Aorta (tissue), 5 donors: ENCODE measurements at regions not wholly inside any gene's neighbourhood (a gene's known extent, or its start where the extent isn't known, plus 50 kb on each side); places are given as distances from the start of the nearest gene placed in this dataset.
"Not testable (repeated sequence)": the region's sequence is repeated elsewhere in the genome, so short reads cannot be mapped to it uniquely, and the experiment has no call there.

Experiments
- ATAC-seq: fragments of 200-7000 bp; cut with Tn5 transposase; one replicate; pipeline ENCODE4 v1.9.1; 2022; ENCODE audit warnings: moderate library complexity; ENCODE audit not compliant: low FRiP score
- DNase-seq, 2 donors: peaks; one replicate each; pipeline ENCODE4 v3.0.0-alpha.2; 2020
- H3K27ac ChIP-seq, 2 donors: one replicate each; pipeline ENCODE4 v1.5.1; 2013; ENCODE audit warnings: low read length in 2 of 2, mild to moderate bottlenecking in 2 of 2, moderate library complexity in 2 of 2, control low read depth in 1 of 2, inconsistent platforms in 1 of 2, low read depth in 1 of 2
- H3K27me3 ChIP-seq, 2 donors: one replicate each; pipeline ENCODE4 v1.6.1; 2013; ENCODE audit warnings: control low read depth in 1 of 2, low read length in 1 of 2, mild to moderate bottlenecking in 1 of 2, moderate library complexity in 1 of 2; ENCODE audit not compliant: insufficient read depth in 2 of 2, control insufficient read depth in 1 of 2
- H3K36me3 ChIP-seq, 2 donors: one replicate each; pipeline ENCODE4 v1.6.1; 2013; ENCODE audit warnings: control low read depth in 1 of 2, low read length in 1 of 2, mild to moderate bottlenecking in 1 of 2; ENCODE audit not compliant: insufficient read depth in 2 of 2, control insufficient read depth in 1 of 2
- H3K4me1 ChIP-seq, 2 donors: one replicate each; pipeline ENCODE4 v1.6.1; 2013; ENCODE audit warnings: low read length in 2 of 2, control low read depth in 1 of 2, mild to moderate bottlenecking in 1 of 2, moderate library complexity in 1 of 2; ENCODE audit not compliant: insufficient read depth in 2 of 2, control insufficient read depth in 1 of 2
- H3K4me3 ChIP-seq, 2 donors: one replicate each; pipeline ENCODE4 v1.5.1; 2013; ENCODE audit warnings: low read length in 2 of 2, control low read depth in 1 of 2, mild to moderate bottlenecking in 1 of 2
- H3K9me3 ChIP-seq: one replicate; pipeline ENCODE4 v1.6.1; 2013; ENCODE audit warnings: mild to moderate bottlenecking, low read length; ENCODE audit not compliant: control insufficient read depth
- WGBS, 2 donors: extraction: QIAGEN DNeasy Blood & Tissue Kit; methylation state at CpG; one replicate each; pipeline ENCODE4 v1.1.7; 2013; 5-methylcytosine and 5-hydroxymethylcytosine counted together
- intact Hi-C, 2 donors: fragments of 100-400 bp; cut with DNase I; formaldehyde crosslinking; loops; one replicate each; pipeline versions ENCODE4 v1.14.2 to v1.15.0; 2022
- donor health status: healthy with polysubstance abuse.
- donor health status: Bipolar disorder and iron deficiency.
- donor health status: DM: no; HTN: no; CAD: no.
- donor health status: DM: no; HTN: no; CAD: no.
- donor health status: DM: yes; HTN: yes; CAD: no.

- Histone ChIP-seq H3K27me3 (peaks cover 0 to 2% of the 10 kb centered on the region in 2 donors), H3K27ac (no peak overlapping the region), H3K4me1 (peaks cover 0 to 9% of the 10 kb centered on the region in 2 donors), H3K9me3 (no peaks in the 10 kb centered on the region), H3K36me3 (no peaks in the 10 kb centered on the region), H3K4me3 (no peak overlapping the region)
- intact Hi-C loops = no loop called here
- no peak for ATAC-seq
- 84 to 88% methylated on average over 2 of the region's 2 CpGs for WGBS, 2 donors
- DNase-seq = no peak
Measured at GRCh38 chr2:49861821-49862220, 707.5 kb upstream of the FSHR start.

- Histone ChIP-seq H3K4me1 (peaks cover 0 to 9% of the 10 kb centered on the region in 2 donors), H3K27me3 (peaks cover 0 to 2% of the 10 kb centered on the region in 2 donors), H3K9me3 (no peaks in the 10 kb centered on the region), H3K4me3 (no peak overlapping the region), H3K27ac (no peak overlapping the region), H3K36me3 (no peaks in the 10 kb centered on the region)
- WGBS, 2 donors = 92 to 93% methylated on average over 2 of the region's 2 CpGs
- ATAC-seq = no peak
- DNase-seq = no peak
- intact Hi-C loops = no loop called here
Measured at GRCh38 chr2:49860834-49861233, 706.5 kb upstream of the FSHR start.

- Histone ChIP-seq H3K36me3 (no peaks in the 10 kb centered on the region), H3K4me1 (peaks cover 0 to 9% of the 10 kb centered on the region in 2 donors), H3K4me3 (no peak overlapping the region), H3K27me3 (peaks cover 0 to 2% of the 10 kb centered on the region in 2 donors), H3K9me3 (no peaks in the 10 kb centered on the region), H3K27ac (no peak overlapping the region)
- intact Hi-C loops = no loop called here
- DNase-seq = no peak
- no peak for ATAC-seq
- WGBS, 2 donors = 65 to 66% methylated on average over 2 of the region's 2 CpGs
Measured at GRCh38 chr2:49860170-49860569, 705.9 kb upstream of the FSHR start.

GRCh38 chr2:49858657-49859056 lies 704.3 kb upstream of the FSHR start:
- H3K36me3 ChIP-seq = no peaks in the 10 kb centered on the region
- no peak for DNase-seq
- 88 to 91% methylated on average over 2 of the region's 2 CpGs for WGBS, 2 donors
- H3K9me3 ChIP-seq = no peaks in the 10 kb centered on the region
- peaks cover 0 to 2% of the 10 kb centered on the region in 2 donors for H3K27me3 ChIP-seq
- H3K4me3 ChIP-seq = no peak overlapping the region
- no peak overlapping the region for H3K27ac ChIP-seq
- peaks cover 0 to 9% of the 10 kb centered on the region in 2 donors for H3K4me1 ChIP-seq
- intact Hi-C loops = no loop called here
- ATAC-seq = no peak

- Histone ChIP-seq H3K4me1 (peaks cover 0 to 6% of the 10 kb centered on the region in 2 donors), H3K27ac (no peak overlapping the region), H3K27me3 (peaks cover 0 to 2% of the 10 kb centered on the region in 2 donors), H3K4me3 (no peak overlapping the region), H3K36me3 (no peaks in the 10 kb centered on the region), H3K9me3 (no peaks in the 10 kb centered on the region)
- 89% methylated on average over 3 of the region's 3 CpGs for WGBS, 2 donors
- no peak for DNase-seq
- intact Hi-C loops = no loop called here
- no peak for ATAC-seq
Measured at GRCh38 chr2:49858113-49858490, 703.8 kb upstream of the FSHR start.

- Histone ChIP-seq H3K27me3 (peaks cover 0 to 2% of the 10 kb centered on the region in 2 donors), H3K4me1 (peaks cover 0 to under 1% of the 10 kb centered on the region in 2 donors), H3K27ac (no peak overlapping the region), H3K36me3 (no peaks in the 10 kb centered on the region), H3K9me3 (no peaks in the 10 kb centered on the region), H3K4me3 (no peak overlapping the region)
- WGBS, 2 donors = 84 to 87% methylated on average over 2 of the region's 2 CpGs
- ATAC-seq = no peak
- intact Hi-C loops = no loop called here
- DNase-seq = no peak
Measured at GRCh38 chr2:49857371-49858112, 703.2 kb upstream of the FSHR start.

- no peaks in the 10 kb centered on the region for H3K36me3 ChIP-seq
- peaks cover 2% of the 10 kb centered on the region for H3K9me3 ChIP-seq
- H3K4me1 ChIP-seq = no peaks in the 10 kb centered on the region
- no peaks in the 10 kb centered on the region for H3K27me3 ChIP-seq
- DNase-seq (no peak), ATAC-seq (no peak)
- no peak overlapping the region for H3K4me3 ChIP-seq
- intact Hi-C loops = no loop called here
- WGBS, 2 donors = 86 to 89% methylated on average over 4 of the region's 4 CpGs
- no peak overlapping the region for H3K27ac ChIP-seq
Measured at GRCh38 chr2:49845671-49846070, 691.4 kb upstream of the FSHR start.

- Histone ChIP-seq H3K27me3 (no peaks in the 10 kb centered on the region), H3K9me3 (peaks cover 2% of the 10 kb centered on the region), H3K27ac (no peak overlapping the region), H3K4me3 (no peak overlapping the region), H3K4me1 (no peaks in the 10 kb centered on the region), H3K36me3 (no peaks in the 10 kb centered on the region)
- intact Hi-C loops = no loop called here
- DNase-seq = no peak
- ATAC-seq = no peak
Measured at GRCh38 chr2:49845021-49845420, 690.7 kb upstream of the FSHR start.

GRCh38 chr2:49844113-49844512 lies 689.8 kb upstream of the FSHR start:
- intact Hi-C loops, H3K36me3 ChIP-seq, H3K27me3 ChIP-seq, ATAC-seq, H3K4me3 ChIP-seq, H3K27ac ChIP-seq, DNase-seq, H3K9me3 ChIP-seq, H3K4me1 ChIP-seq: not testable (repeated sequence)
- 95 to 97% methylated on average over 6 of the region's 6 CpGs for WGBS, 2 donors
